ENCODE measurements at regions not wholly inside any gene's neighbourhood (a gene's known extent, or its start where the extent isn't known, plus 50 kb on each side); places are given as distances from the start of the nearest gene placed in this dataset.
"Not testable (repeated sequence)": the region's sequence is repeated elsewhere in the genome, so short reads cannot be mapped to it uniquely, and the experiment has no call there.

DNA sequence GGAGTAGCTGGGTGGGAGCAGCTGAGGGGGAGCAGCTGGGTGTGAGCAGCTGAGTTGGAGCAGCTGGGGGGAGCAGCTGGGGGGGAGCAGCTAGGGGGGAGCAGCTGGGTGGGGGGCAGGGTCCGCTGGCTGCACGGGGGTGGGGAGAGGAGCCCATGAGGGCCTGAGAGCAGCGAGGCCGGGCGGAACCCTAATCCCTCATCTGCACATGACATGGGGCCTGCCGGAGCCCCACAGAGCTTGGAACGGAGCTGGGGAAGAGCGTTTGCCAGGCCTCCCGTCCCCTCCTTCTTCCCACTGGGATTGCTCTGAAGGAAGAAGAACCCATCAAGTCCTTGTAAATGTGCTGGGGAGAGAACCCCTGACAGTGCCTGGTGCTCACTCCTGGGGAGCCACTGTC, 83.2 kb upstream of the LPCAT1 start:
- TF ChIP-seq, protein P1, sequence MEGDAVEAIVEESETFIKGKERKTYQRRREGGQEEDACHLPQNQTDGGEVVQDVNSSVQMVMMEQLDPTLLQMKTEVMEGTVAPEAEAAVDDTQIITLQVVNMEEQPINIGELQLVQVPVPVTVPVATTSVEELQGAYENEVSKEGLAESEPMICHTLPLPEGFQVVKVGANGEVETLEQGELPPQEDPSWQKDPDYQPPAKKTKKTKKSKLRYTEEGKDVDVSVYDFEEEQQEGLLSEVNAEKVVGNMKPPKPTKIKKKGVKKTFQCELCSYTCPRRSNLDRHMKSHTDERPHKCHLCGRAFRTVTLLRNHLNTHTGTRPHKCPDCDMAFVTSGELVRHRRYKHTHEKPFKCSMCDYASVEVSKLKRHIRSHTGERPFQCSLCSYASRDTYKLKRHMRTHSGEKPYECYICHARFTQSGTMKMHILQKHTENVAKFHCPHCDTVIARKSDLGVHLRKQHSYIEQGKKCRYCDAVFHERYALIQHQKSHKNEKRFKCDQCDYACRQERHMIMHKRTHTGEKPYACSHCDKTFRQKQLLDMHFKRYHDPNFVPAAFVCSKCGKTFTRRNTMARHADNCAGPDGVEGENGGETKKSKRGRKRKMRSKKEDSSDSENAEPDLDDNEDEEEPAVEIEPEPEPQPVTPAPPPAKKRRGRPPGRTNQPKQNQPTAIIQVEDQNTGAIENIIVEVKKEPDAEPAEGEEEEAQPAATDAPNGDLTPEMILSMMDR (IDR thresholded peaks at IDR 0.05): not testable (repeated sequence)
- not testable (repeated sequence) for TF ChIP-seq POLR2AphosphoS5 (IDR thresholded peaks at IDR 0.05; ENCODE audit: insufficient read depth in 1 of 2, low read depth in 1 of 2); POLR2A (IDR thresholded peaks at IDR 0.05)
